AG09319 (cell line): ENCODE measurements at regions not wholly inside any gene's neighbourhood (a gene's known extent, or its start where the extent isn't known, plus 50 kb on each side); places are given as distances from the start of the nearest gene placed in this dataset.

Experiments used
- DNase-seq: peaks from one replicate; pipeline ENCODE4 v3.0.0-alpha.2; 2010; ENCODE audit warnings: low read depth; ENCODE audit errors: extremely low read depth
- TF ChIP-seq, protein P1 (sequence below): IDR thresholded peaks from 2 replicates; pipeline ENCODE4 v1.5.1; 2011; ENCODE audit warnings: low read depth, mild to moderate bottlenecking, inconsistent platforms, low read length, moderate library complexity

DNA sequence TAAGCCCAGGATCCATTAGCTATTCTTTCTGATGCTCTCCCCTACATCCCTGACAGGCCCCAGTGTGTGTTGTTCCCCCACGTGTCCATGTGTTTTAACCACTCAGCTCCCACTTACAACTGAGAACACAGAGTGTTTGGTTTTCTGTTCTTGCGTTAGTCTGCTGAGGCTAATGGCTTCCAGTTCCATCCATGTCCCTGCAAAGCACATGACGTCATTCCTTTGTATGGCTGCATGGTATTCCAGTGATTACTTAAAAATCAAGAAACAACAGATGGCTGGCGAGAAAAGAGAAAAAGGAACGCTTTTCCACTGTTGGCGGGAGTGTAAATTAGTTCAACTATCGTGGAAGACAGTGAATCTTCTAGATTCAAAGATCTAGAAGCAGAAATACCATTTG, 556.0 kb downstream of the PTPRC start:
- TF ChIP-seq, protein P1, sequence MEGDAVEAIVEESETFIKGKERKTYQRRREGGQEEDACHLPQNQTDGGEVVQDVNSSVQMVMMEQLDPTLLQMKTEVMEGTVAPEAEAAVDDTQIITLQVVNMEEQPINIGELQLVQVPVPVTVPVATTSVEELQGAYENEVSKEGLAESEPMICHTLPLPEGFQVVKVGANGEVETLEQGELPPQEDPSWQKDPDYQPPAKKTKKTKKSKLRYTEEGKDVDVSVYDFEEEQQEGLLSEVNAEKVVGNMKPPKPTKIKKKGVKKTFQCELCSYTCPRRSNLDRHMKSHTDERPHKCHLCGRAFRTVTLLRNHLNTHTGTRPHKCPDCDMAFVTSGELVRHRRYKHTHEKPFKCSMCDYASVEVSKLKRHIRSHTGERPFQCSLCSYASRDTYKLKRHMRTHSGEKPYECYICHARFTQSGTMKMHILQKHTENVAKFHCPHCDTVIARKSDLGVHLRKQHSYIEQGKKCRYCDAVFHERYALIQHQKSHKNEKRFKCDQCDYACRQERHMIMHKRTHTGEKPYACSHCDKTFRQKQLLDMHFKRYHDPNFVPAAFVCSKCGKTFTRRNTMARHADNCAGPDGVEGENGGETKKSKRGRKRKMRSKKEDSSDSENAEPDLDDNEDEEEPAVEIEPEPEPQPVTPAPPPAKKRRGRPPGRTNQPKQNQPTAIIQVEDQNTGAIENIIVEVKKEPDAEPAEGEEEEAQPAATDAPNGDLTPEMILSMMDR: no peak
- DNase-seq: no peak

GRCh38 chr1:199197695-199198094, 558.9 kb downstream of the PTPRC start:
- TF ChIP-seq, protein P1: no peak
- no peak for DNase-seq

DNA sequence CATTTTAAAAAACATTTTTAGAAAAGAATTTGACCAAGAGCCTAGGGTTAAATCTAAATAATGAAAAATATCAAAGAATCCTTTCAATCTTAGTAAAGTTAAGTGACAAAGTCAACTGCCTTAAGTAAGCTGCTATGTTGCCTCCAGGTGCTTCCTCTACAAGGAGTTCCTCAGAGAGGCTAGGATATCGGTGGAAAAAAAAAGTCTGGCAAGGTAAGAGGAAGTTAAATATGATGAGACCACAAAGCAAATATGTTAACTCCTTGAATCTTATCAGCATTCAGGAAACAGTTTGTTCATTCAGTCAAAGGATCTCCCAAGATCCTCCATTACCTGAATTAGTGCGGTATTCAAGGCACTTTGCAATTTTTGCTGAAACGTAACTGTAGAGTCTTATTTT, 563.5 kb downstream of the PTPRC start:
- TF ChIP-seq, protein P1: no peak
- DNase-seq: no peak

- TF ChIP-seq, protein P1: no peak
- DNase-seq: no peak
Observed at GRCh38 chr1:199204231-199204630, 565.4 kb downstream of the PTPRC start.

DNA sequence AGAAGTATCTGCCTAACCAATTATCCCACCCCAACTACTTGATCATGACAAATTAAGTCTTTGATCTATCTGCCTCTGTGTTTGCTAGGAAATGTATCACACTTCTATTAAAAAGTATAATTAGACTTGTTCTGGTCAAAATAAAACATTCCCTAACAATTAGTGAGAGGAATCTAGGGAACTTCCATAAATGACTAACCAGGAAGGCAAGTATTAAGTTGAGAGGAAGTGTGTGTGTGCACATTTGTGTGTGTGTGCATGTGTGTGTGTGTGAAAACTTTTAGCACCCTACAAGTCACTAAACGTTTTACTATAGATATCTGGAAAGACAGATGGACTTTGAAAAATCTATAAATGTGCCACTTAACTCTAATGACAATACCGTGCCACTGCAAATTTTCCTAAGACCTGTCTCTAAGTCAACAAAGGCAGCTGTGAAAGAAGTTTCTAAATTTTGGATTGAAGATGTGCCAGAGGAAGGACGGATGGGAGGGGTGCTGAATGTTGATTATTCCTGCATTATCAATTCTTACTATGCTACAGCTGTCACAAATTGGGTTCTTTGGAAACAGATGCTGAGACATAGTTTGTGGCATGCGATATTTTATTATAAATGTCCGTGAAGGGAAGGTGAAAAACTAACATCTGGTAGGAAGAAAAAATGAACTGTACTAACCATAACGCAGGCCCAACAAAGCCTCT, 567.1 kb downstream of the PTPRC start:
- TF ChIP-seq, protein P1: no peak
- DNase-seq: no peak

GRCh38 chr1:199208847-199209246, 570.0 kb downstream of the PTPRC start:
- TF ChIP-seq, protein P1: no peak
- DNase-seq: no peak

- DNase-seq: no peak
Observed at GRCh38 chr1:199218065-199218464, 579.2 kb downstream of the PTPRC start.

More at GRCh38 chr1:199218065-199218464, 579.2 kb downstream of the PTPRC start:
- TF ChIP-seq, protein P1: no peak
